ENCODE measurements at regions not wholly inside any gene's neighbourhood (a gene's known extent, or its start where the extent isn't known, plus 50 kb on each side); places are given as distances from the start of the nearest gene placed in this dataset.

GRCh38 chr2:49288113-49288705 lies 133.9 kb upstream of the FSHR start:
- Histone ChIP-seq H3K36me3 (ENCODE audit: insufficient read depth, low read length) (no peaks in the 10 kb centered on the region), H3K9ac (ENCODE audit: low read depth, low read length) (no peak overlapping the region), H3K27me3 (ENCODE audit: insufficient read depth, low read length) (no peaks in the 10 kb centered on the region), H3K9me3 (ENCODE audit: insufficient read depth, low read depth, low read length) (no peaks in the 10 kb centered on the region), H3K4me1 (ENCODE audit: insufficient read depth, low read length) (0 out of 2 replicates have a peak, but pooled peaks cover 4% of the 10 kb centered on the region), H3K4me3 (ENCODE audit: low read length) (no peak overlapping the region), H3K27ac (ENCODE audit: low read depth, low read length) (no peak overlapping the region)
- WGBS: 98% methylated on average over 3 of the region's 3 CpGs

GRCh38 chr2:49286726-49287125 lies 132.4 kb upstream of the FSHR start:
- Histone ChIP-seq H3K9ac (ENCODE audit: low read depth, low read length) (no peak overlapping the region), H3K27ac (ENCODE audit: low read depth, low read length) (no peak overlapping the region), H3K9me3 (ENCODE audit: insufficient read depth, low read depth, low read length) (no peaks in the 10 kb centered on the region), H3K4me3 (ENCODE audit: low read length) (no peak overlapping the region), H3K27me3 (ENCODE audit: insufficient read depth, low read length) (no peaks in the 10 kb centered on the region), H3K4me1 (ENCODE audit: insufficient read depth, low read length) (0 out of 2 replicates have a peak, but pooled peaks cover under 1% of the 10 kb centered on the region), H3K36me3 (ENCODE audit: insufficient read depth, low read length) (no peaks in the 10 kb centered on the region)
- 95% methylated on average over 1 of the region's 3 CpGs for WGBS

GRCh38 chr2:49286045-49286444 lies 131.7 kb upstream of the FSHR start:
- H3K27me3 ChIP-seq (ENCODE audit: insufficient read depth, low read length): no peaks in the 10 kb centered on the region
- 79% methylated on average over 2 of the region's 2 CpGs for WGBS
- no peaks in the 10 kb centered on the region for H3K9me3 ChIP-seq (ENCODE audit: insufficient read depth, low read depth, low read length)

DNA sequence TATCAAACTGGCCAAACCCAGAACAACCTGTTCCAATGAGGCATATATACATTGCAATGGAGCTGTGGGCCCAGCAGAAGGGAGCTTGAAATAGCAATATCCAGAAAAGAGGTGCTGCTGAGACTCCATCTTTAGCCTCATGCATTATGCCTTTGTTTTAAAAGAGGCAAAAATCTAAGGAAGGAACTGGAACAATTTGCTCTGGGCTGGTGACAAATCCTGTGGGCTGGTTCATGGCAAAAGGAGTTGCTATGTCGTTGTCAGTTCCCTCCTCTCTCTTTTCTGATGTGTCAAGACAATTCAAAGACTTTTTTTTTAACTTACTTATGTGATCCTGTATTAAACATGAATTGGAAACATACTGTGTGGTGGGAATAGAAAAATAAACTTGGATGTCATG lies 124.2 kb upstream of the FSHR start:
- no peaks in the 10 kb centered on the region for H3K36me3 ChIP-seq (ENCODE audit: insufficient read depth, low read length)
- H3K27ac ChIP-seq (ENCODE audit: low read depth, low read length): no peak overlapping the region
- H3K4me3 ChIP-seq (ENCODE audit: low read length): no peak overlapping the region
- WGBS: 85% methylated on average over 1 of the region's 1 CpG
- H3K9me3 ChIP-seq (ENCODE audit: insufficient read depth, low read depth, low read length): peaks cover 17% of the 10 kb centered on the region
- H3K27me3 ChIP-seq (ENCODE audit: insufficient read depth, low read length): no peaks in the 10 kb centered on the region
- H3K4me1 ChIP-seq (ENCODE audit: insufficient read depth, low read length): no peaks in the 10 kb centered on the region
- no peak overlapping the region for H3K9ac ChIP-seq (ENCODE audit: low read depth, low read length)

More at GRCh38 chr2:49286045-49286444, 131.7 kb upstream of the FSHR start:
- Histone ChIP-seq H3K27ac (ENCODE audit: low read depth, low read length) (no peak overlapping the region), H3K9ac (ENCODE audit: low read depth, low read length) (no peak overlapping the region), H3K36me3 (ENCODE audit: insufficient read depth, low read length) (no peaks in the 10 kb centered on the region), H3K4me3 (ENCODE audit: low read length) (no peak overlapping the region), H3K4me1 (ENCODE audit: insufficient read depth, low read length) (no peaks in the 10 kb centered on the region)

DNA sequence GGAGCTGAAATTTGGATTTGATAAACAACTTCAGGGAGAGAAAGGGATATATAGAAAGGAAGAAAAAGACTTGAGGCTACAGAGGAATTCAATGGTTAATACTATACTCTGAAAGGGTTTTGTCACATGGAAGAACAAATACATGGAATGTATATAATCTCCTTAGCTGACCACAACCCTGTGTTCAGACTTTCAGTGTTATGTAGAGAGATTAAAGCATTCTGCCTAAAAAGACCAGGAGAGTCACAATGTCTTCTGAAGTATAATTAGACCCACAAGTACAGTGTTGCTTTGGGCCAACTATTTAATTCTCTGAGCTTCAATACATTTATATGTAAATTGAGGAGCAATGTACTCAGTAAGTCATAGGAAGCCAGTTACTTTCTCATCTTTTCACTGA lies 123.8 kb upstream of the FSHR start:
- Histone ChIP-seq H3K36me3 (ENCODE audit: insufficient read depth, low read length) (no peaks in the 10 kb centered on the region), H3K9ac (ENCODE audit: low read depth, low read length) (no peak overlapping the region), H3K4me3 (ENCODE audit: low read length) (no peak overlapping the region), H3K27me3 (ENCODE audit: insufficient read depth, low read length) (no peaks in the 10 kb centered on the region), H3K9me3 (ENCODE audit: insufficient read depth, low read depth, low read length) (peaks cover 17% of the 10 kb centered on the region), H3K27ac (ENCODE audit: low read depth, low read length) (no peak overlapping the region), H3K4me1 (ENCODE audit: insufficient read depth, low read length) (no peaks in the 10 kb centered on the region)

GRCh38 chr2:49271060-49271606 lies 116.8 kb upstream of the FSHR start:
- 94% methylated on average over 2 of the region's 2 CpGs for WGBS
- no peak overlapping the region for H3K27ac ChIP-seq (ENCODE audit: low read depth, low read length)
- no peaks in the 10 kb centered on the region for H3K9me3 ChIP-seq (ENCODE audit: insufficient read depth, low read depth, low read length)
- no peaks in the 10 kb centered on the region for H3K36me3 ChIP-seq (ENCODE audit: insufficient read depth, low read length)
- no peaks in the 10 kb centered on the region for H3K4me1 ChIP-seq (ENCODE audit: insufficient read depth, low read length)
- H3K27me3 ChIP-seq (ENCODE audit: insufficient read depth, low read length): no peaks in the 10 kb centered on the region
- H3K4me3 ChIP-seq (ENCODE audit: low read length): no peak overlapping the region
- no peak overlapping the region for H3K9ac ChIP-seq (ENCODE audit: low read depth, low read length)

DNA sequence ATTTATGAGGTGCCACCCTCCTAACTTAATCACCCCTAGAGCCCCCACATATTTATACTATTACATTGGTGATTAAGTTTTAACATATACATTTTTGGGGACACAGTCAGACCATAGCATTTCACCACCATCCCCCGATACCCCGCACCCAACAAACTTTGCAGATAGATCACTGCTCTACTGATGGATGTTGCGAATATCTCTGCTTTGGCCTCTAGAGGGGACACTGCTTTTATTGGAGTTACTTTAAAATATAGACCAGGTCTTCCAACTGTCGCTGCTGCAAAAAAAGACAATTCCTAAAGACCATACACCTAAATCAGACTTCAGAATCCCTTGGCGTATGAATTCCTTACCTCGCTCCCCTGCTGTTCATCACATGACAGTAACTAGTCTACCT lies 115.8 kb upstream of the FSHR start:
- WGBS: 95% methylated on average over 6 of the region's 6 CpGs
- Histone ChIP-seq H3K4me3 (ENCODE audit: low read length) (no peak overlapping the region), H3K9ac (ENCODE audit: low read depth, low read length) (no peak overlapping the region), H3K36me3 (ENCODE audit: insufficient read depth, low read length) (no peaks in the 10 kb centered on the region), H3K27me3 (ENCODE audit: insufficient read depth, low read length) (no peaks in the 10 kb centered on the region), H3K9me3 (ENCODE audit: insufficient read depth, low read depth, low read length) (no peaks in the 10 kb centered on the region), H3K27ac (ENCODE audit: low read depth, low read length) (no peak overlapping the region), H3K4me1 (ENCODE audit: insufficient read depth, low read length) (peaks cover 2% of the 10 kb centered on the region; the same call in 1 of the 2 replicates)

DNA sequence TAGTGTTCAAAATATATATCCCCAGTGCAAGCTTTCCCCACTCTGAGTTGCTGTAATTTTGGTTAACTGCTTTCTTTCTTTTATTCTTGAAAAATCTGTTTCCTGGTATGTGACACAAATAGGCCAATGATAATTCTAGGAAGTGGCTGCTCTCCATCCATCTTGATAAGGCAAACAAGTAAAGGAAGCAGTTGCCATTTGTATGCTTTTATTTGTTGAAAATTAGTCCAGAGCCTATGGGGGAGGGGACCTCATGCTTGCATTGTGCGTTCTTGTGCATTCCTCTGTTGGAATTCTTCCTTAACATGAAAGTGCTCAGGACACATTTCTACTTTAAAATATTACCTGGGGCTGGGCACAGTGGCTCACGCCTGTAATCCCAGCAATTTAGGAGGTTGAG lies 111.2 kb upstream of the FSHR start:
- H3K4me3 ChIP-seq (ENCODE audit: low read length): no peak overlapping the region
- peaks cover 5% of the 10 kb centered on the region; the same call in 1 of the 2 replicates for H3K4me1 ChIP-seq (ENCODE audit: insufficient read depth, low read length)
- WGBS: 100% methylated on average over 2 of the region's 2 CpGs
- no peak overlapping the region for H3K27ac ChIP-seq (ENCODE audit: low read depth, low read length)
- no peaks in the 10 kb centered on the region for H3K27me3 ChIP-seq (ENCODE audit: insufficient read depth, low read length)
- no peaks in the 10 kb centered on the region for H3K36me3 ChIP-seq (ENCODE audit: insufficient read depth, low read length)
- H3K9ac ChIP-seq (ENCODE audit: low read depth, low read length): no peak overlapping the region
- H3K9me3 ChIP-seq (ENCODE audit: insufficient read depth, low read depth, low read length): no peaks in the 10 kb centered on the region

- no peak overlapping the region for H3K4me3 ChIP-seq (ENCODE audit: low read length)
- no peak overlapping the region for H3K9ac ChIP-seq (ENCODE audit: low read depth, low read length)
- H3K9me3 ChIP-seq (ENCODE audit: insufficient read depth, low read depth, low read length): no peaks in the 10 kb centered on the region
- no peaks in the 10 kb centered on the region for H3K36me3 ChIP-seq (ENCODE audit: insufficient read depth, low read length)
- peaks cover 5% of the 10 kb centered on the region; the same call in 1 of the 2 replicates for H3K4me1 ChIP-seq (ENCODE audit: insufficient read depth, low read length)
- H3K27me3 ChIP-seq (ENCODE audit: insufficient read depth, low read length): no peaks in the 10 kb centered on the region
- WGBS: 87% methylated on average over 7 of the region's 8 CpGs
- H3K27ac ChIP-seq (ENCODE audit: low read depth, low read length): no peak overlapping the region
These were observed 108.7 kb upstream of the FSHR start for GRCh38 chr2:49262801-49263560.

DNA sequence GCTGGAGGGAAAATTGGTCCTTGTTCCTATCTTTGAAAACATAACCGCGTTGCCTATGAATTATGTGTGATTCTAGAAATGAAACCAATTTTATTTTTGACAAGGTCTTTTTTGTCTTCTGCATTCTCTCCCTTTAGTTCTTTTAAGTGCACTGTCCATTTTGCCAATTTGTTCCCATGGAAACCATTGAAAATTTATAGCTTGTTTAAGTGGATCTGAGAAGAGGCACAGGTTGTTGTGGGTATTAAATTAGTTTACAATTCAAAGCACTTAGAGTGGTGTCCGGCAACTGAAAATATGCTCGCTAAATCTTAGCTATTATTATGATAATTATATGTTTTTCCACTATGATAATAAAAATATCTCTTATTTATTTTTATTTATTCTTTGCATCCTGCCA lies 107.5 kb upstream of the FSHR start:
- H3K9me3 ChIP-seq (ENCODE audit: insufficient read depth, low read depth, low read length): no peaks in the 10 kb centered on the region
- H3K27me3 ChIP-seq (ENCODE audit: insufficient read depth, low read length): no peaks in the 10 kb centered on the region
- WGBS: 100% methylated on average over 2 of the region's 4 CpGs
- peaks cover 5% of the 10 kb centered on the region; the same call in 1 of the 2 replicates for H3K4me1 ChIP-seq (ENCODE audit: insufficient read depth, low read length)
- H3K27ac ChIP-seq (ENCODE audit: low read depth, low read length): no peak overlapping the region
- no peaks in the 10 kb centered on the region for H3K36me3 ChIP-seq (ENCODE audit: insufficient read depth, low read length)
- no peak overlapping the region for H3K4me3 ChIP-seq (ENCODE audit: low read length)
- H3K9ac ChIP-seq (ENCODE audit: low read depth, low read length): no peak overlapping the region

DNA sequence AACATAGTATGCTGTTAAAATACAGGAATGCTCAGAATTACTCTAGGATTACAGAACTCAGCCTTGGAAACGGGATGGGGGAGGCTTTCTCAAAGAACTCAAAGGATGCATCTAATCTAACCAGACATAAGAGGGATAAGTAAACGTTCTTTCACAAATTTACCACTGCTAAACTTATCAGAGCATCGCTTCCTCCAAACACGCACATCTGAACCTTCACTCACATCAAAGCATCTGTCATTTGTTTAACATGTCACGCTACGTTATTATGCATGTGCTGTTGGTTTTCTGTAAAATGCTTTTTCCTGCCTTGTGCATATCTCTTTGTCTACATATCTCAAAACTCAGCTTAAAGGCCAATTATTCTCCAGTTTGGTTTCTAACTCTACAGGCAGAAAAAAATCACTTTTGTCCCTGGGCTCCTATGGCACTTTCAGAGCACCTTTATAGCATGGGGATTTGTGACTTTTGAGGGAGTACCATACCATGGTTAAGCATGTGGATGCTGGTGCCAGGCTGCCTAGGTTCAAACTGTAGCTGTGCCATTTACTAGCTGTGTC lies 106.7 kb upstream of the FSHR start:
- Histone ChIP-seq H3K4me3 (ENCODE audit: low read length) (no peak overlapping the region), H3K27ac (ENCODE audit: low read depth, low read length) (no peak overlapping the region), H3K36me3 (ENCODE audit: insufficient read depth, low read length) (no peaks in the 10 kb centered on the region), H3K9me3 (ENCODE audit: insufficient read depth, low read depth, low read length) (no peaks in the 10 kb centered on the region), H3K4me1 (ENCODE audit: insufficient read depth, low read length) (peaks cover 5% of the 10 kb centered on the region; the same call in 1 of the 2 replicates), H3K9ac (ENCODE audit: low read depth, low read length) (no peak overlapping the region), H3K27me3 (ENCODE audit: insufficient read depth, low read length) (no peaks in the 10 kb centered on the region)
- WGBS: 97% methylated on average over 6 of the region's 6 CpGs
